ENCODE measurements at regions not wholly inside any gene's neighbourhood (a gene's known extent, or its start where the extent isn't known, plus 50 kb on each side); places are given as distances from the start of the nearest gene placed in this dataset.

- CTCF ChIA-PET, result no interaction called here
Measured at GRCh38 chr5:84817953-84818352, 433.3 kb upstream of the EDIL3 start.

GRCh38 chr5:84816746-84817547, 432.3 kb upstream of the EDIL3 start:
- no peaks in the 10 kb centered on the region for H3K4me1 Mint-ChIP-seq
- H3K36me3 Mint-ChIP-seq (ENCODE audit: low read depth), result no peaks in the 10 kb centered on the region
- H3K9me3 Mint-ChIP-seq, result peaks cover 3% of the 10 kb centered on the region
- no peaks in the 10 kb centered on the region for H3K27me3 Mint-ChIP-seq
- no peak for DNase-seq
- ChIA-PET CTCF (no interaction called here), POLR2A (no interaction called here)
- H3K27ac Mint-ChIP-seq, result no peak overlapping the region
- no peak overlapping the region for H3K4me3 Mint-ChIP-seq

More at GRCh38 chr5:84817953-84818352, 433.3 kb upstream of the EDIL3 start:
- Mint-ChIP-seq H3K9me3 (no peaks in the 10 kb centered on the region), H3K27me3 (no peaks in the 10 kb centered on the region), H3K4me3 (no peak overlapping the region), H3K36me3 (ENCODE audit: low read depth) (no peaks in the 10 kb centered on the region), H3K4me1 (no peaks in the 10 kb centered on the region), H3K27ac (no peak overlapping the region)
- POLR2A ChIA-PET, result no interaction called here
- DNase-seq, result no peak

- POLR2A ChIA-PET, result no interaction called here
- DNase-seq, result no peak
- Mint-ChIP-seq H3K4me1 (no peaks in the 10 kb centered on the region), H3K9me3 (peaks cover 9% of the 10 kb centered on the region), H3K4me3 (no peak overlapping the region), H3K36me3 (ENCODE audit: low read depth) (no peaks in the 10 kb centered on the region), H3K27me3 (no peaks in the 10 kb centered on the region), H3K27ac (no peak overlapping the region)
- CTCF ChIA-PET, result no interaction called here
Measured at GRCh38 chr5:84816160-84816559, 431.5 kb upstream of the EDIL3 start.

- Mint-ChIP-seq H3K4me3 (no peak overlapping the region), H3K36me3 (ENCODE audit: low read depth) (no peaks in the 10 kb centered on the region), H3K27ac (no peak overlapping the region), H3K9me3 (peaks cover 4% of the 10 kb centered on the region), H3K27me3 (no peaks in the 10 kb centered on the region), H3K4me1 (no peaks in the 10 kb centered on the region)
- CTCF ChIA-PET, result no interaction called here
- POLR2A ChIA-PET, result no interaction called here
- no peak for DNase-seq
Measured at GRCh38 chr5:84805473-84805872, 420.8 kb upstream of the EDIL3 start.

GRCh38 chr5:84796399-84796798, 411.7 kb upstream of the EDIL3 start:
- H3K4me3 Mint-ChIP-seq, result no peak overlapping the region
- POLR2A ChIA-PET, result interaction anchor here (0.6 kb wide), 1 partner anchor 228 kb away, joined by 3 read pairs; no protein-coding TSS in a partner anchor
- H3K27ac Mint-ChIP-seq, result no peak overlapping the region
- CTCF ChIA-PET, result no interaction called here
- H3K9me3 Mint-ChIP-seq, result peaks cover 2% of the 10 kb centered on the region
- no peaks in the 10 kb centered on the region for H3K36me3 Mint-ChIP-seq (ENCODE audit: low read depth)
- no peaks in the 10 kb centered on the region for H3K4me1 Mint-ChIP-seq
- H3K27me3 Mint-ChIP-seq, result no peaks in the 10 kb centered on the region
- no peak for DNase-seq

GRCh38 chr5:84794486-84795035, 409.9 kb upstream of the EDIL3 start:
- CTCF ChIA-PET, result no interaction called here

GRCh38 chr5:84791730-84792129, 407.1 kb upstream of the EDIL3 start:
- no peaks in the 10 kb centered on the region for H3K4me1 Mint-ChIP-seq
- POLR2A ChIA-PET, result no interaction called here
- peaks cover 2% of the 10 kb centered on the region for H3K9me3 Mint-ChIP-seq
- H3K27me3 Mint-ChIP-seq, result no peaks in the 10 kb centered on the region
- CTCF ChIA-PET, result no interaction called here
- DNase-seq, result no peak
- H3K4me3 Mint-ChIP-seq, result no peak overlapping the region
- no peaks in the 10 kb centered on the region for H3K36me3 Mint-ChIP-seq (ENCODE audit: low read depth)
- no peak overlapping the region for H3K27ac Mint-ChIP-seq

More at GRCh38 chr5:84794486-84795035, 409.9 kb upstream of the EDIL3 start:
- DNase-seq, result no peak
- Mint-ChIP-seq H3K4me1 (no peaks in the 10 kb centered on the region), H3K27ac (no peak overlapping the region), H3K36me3 (ENCODE audit: low read depth) (no peaks in the 10 kb centered on the region), H3K27me3 (no peaks in the 10 kb centered on the region), H3K4me3 (no peak overlapping the region), H3K9me3 (peaks cover 2% of the 10 kb centered on the region)
- POLR2A ChIA-PET, result no interaction called here

GRCh38 chr5:84791138-84791537, 406.5 kb upstream of the EDIL3 start:
- no peaks in the 10 kb centered on the region for H3K4me1 Mint-ChIP-seq
- ChIA-PET CTCF (no interaction called here), POLR2A (no interaction called here)
- H3K9me3 Mint-ChIP-seq, result peaks cover 2% of the 10 kb centered on the region
- H3K4me3 Mint-ChIP-seq, result no peak overlapping the region
- no peak for DNase-seq
- H3K36me3 Mint-ChIP-seq (ENCODE audit: low read depth), result no peaks in the 10 kb centered on the region
- no peak overlapping the region for H3K27ac Mint-ChIP-seq
- no peaks in the 10 kb centered on the region for H3K27me3 Mint-ChIP-seq

- Mint-ChIP-seq H3K27ac (no peak overlapping the region), H3K4me1 (no peaks in the 10 kb centered on the region), H3K4me3 (no peak overlapping the region), H3K9me3 (no peaks in the 10 kb centered on the region), H3K27me3 (no peaks in the 10 kb centered on the region), H3K36me3 (ENCODE audit: low read depth) (no peaks in the 10 kb centered on the region)
- no peak for DNase-seq
- ChIA-PET CTCF (no interaction called here), POLR2A (no interaction called here)
Measured at GRCh38 chr5:84790406-84790805, 405.7 kb upstream of the EDIL3 start.

- no peak for DNase-seq
- Mint-ChIP-seq H3K4me3 (no peak overlapping the region), H3K27me3 (no peaks in the 10 kb centered on the region), H3K9me3 (peaks cover 4% of the 10 kb centered on the region), H3K4me1 (no peaks in the 10 kb centered on the region), H3K36me3 (ENCODE audit: low read depth) (no peaks in the 10 kb centered on the region), H3K27ac (no peak overlapping the region)
- CTCF ChIA-PET, result no interaction called here
- POLR2A ChIA-PET, result no interaction called here
Measured at GRCh38 chr5:84783003-84783402, 398.3 kb upstream of the EDIL3 start.

GRCh38 chr5:84779186-84779585, 394.5 kb upstream of the EDIL3 start:
- Mint-ChIP-seq H3K27ac (no peak overlapping the region), H3K27me3 (no peaks in the 10 kb centered on the region), H3K36me3 (ENCODE audit: low read depth) (no peaks in the 10 kb centered on the region), H3K4me3 (no peak overlapping the region), H3K9me3 (peaks cover 6% of the 10 kb centered on the region), H3K4me1 (no peaks in the 10 kb centered on the region)
- DNase-seq, result no peak
- ChIA-PET POLR2A (no interaction called here), CTCF (no interaction called here)

- no peaks in the 10 kb centered on the region for H3K36me3 Mint-ChIP-seq (ENCODE audit: low read depth)
- H3K9me3 Mint-ChIP-seq, result no peaks in the 10 kb centered on the region
- H3K27ac Mint-ChIP-seq, result no peak overlapping the region
- no peaks in the 10 kb centered on the region for H3K4me1 Mint-ChIP-seq
- no peak overlapping the region for H3K4me3 Mint-ChIP-seq
- no peaks in the 10 kb centered on the region for H3K27me3 Mint-ChIP-seq
- no peak for DNase-seq
- ChIA-PET POLR2A (no interaction called here), CTCF (no interaction called here)
Measured at GRCh38 chr5:84764227-84764626, 379.5 kb upstream of the EDIL3 start.

- CTCF ChIA-PET, result no interaction called here
Measured at GRCh38 chr5:84758008-84758407, 373.3 kb upstream of the EDIL3 start.

GRCh38 chr5:84752780-84753179, 368.1 kb upstream of the EDIL3 start:
- DNase-seq, result no peak
- Mint-ChIP-seq H3K27me3 (no peaks in the 10 kb centered on the region), H3K27ac (no peak overlapping the region), H3K4me3 (no peak overlapping the region), H3K36me3 (ENCODE audit: low read depth) (no peaks in the 10 kb centered on the region), H3K4me1 (no peaks in the 10 kb centered on the region), H3K9me3 (peaks cover 3% of the 10 kb centered on the region)
- ChIA-PET POLR2A (no interaction called here), CTCF (no interaction called here)

More at GRCh38 chr5:84758008-84758407, 373.3 kb upstream of the EDIL3 start:
- H3K4me1 Mint-ChIP-seq, result no peaks in the 10 kb centered on the region
- POLR2A ChIA-PET, result no interaction called here
- no peaks in the 10 kb centered on the region for H3K9me3 Mint-ChIP-seq
- no peak for DNase-seq
- H3K27me3 Mint-ChIP-seq, result no peaks in the 10 kb centered on the region
- no peak overlapping the region for H3K4me3 Mint-ChIP-seq
- no peaks in the 10 kb centered on the region for H3K36me3 Mint-ChIP-seq (ENCODE audit: low read depth)
- H3K27ac Mint-ChIP-seq, result no peak overlapping the region
